GM21390 (cell line): ENCODE measurements at regions not wholly inside any gene's neighbourhood (a gene's known extent, or its start where the extent isn't known, plus 50 kb on each side); places are given as distances from the start of the nearest gene placed in this dataset.

Source experiments
- ATAC-seq: cut with Tn5 transposase; IDR thresholded peaks from one replicate; pipeline ENCODE4 v1.9.1; 2021; ENCODE audit not compliant: unreplicated experiment

- no peak for ATAC-seq
These were observed 163.6 kb upstream of the HS3ST1 start for GRCh38 chr4:11592276-11592675.

- ATAC-seq, result no peak
These were observed 161.4 kb upstream of the HS3ST1 start for GRCh38 chr4:11590132-11590531.

- ATAC-seq, result no peak
These were observed 161.0 kb upstream of the HS3ST1 start for GRCh38 chr4:11589676-11590075.

GRCh38 chr4:11587797-11588196 lies 159.1 kb upstream of the HS3ST1 start:
- no peak for ATAC-seq

GRCh38 chr4:11585506-11585905 lies 156.8 kb upstream of the HS3ST1 start:
- ATAC-seq, result no peak

- no peak for ATAC-seq
These were observed 139.8 kb upstream of the HS3ST1 start for GRCh38 chr4:11568511-11568910.

GRCh38 chr4:11566444-11567022 lies 137.8 kb upstream of the HS3ST1 start:
- peak; percentile 72 for ATAC-seq

- no peak for ATAC-seq
These were observed 137.2 kb upstream of the HS3ST1 start for GRCh38 chr4:11565899-11566298.

GRCh38 chr4:11565213-11565612 lies 136.5 kb upstream of the HS3ST1 start:
- no peak for ATAC-seq

- ATAC-seq, result no peak
These were observed 135.3 kb upstream of the HS3ST1 start for GRCh38 chr4:11564021-11564420.

GRCh38 chr4:11549525-11549924 lies 120.8 kb upstream of the HS3ST1 start:
- no peak for ATAC-seq

GRCh38 chr4:11548597-11549082 lies 119.9 kb upstream of the HS3ST1 start:
- ATAC-seq, result peak; percentile 97

- ATAC-seq, result no peak
These were observed 117.9 kb upstream of the HS3ST1 start for GRCh38 chr4:11546391-11547175.

GRCh38 chr4:11545651-11546050 lies 117.0 kb upstream of the HS3ST1 start:
- ATAC-seq, result no peak

- no peak for ATAC-seq
These were observed 115.5 kb upstream of the HS3ST1 start for GRCh38 chr4:11544211-11544610.

GRCh38 chr4:11543706-11544105 lies 115.0 kb upstream of the HS3ST1 start:
- ATAC-seq, result no peak

GRCh38 chr4:11542952-11543351 lies 114.3 kb upstream of the HS3ST1 start:
- ATAC-seq, result no peak

GRCh38 chr4:11537846-11538245 lies 109.2 kb upstream of the HS3ST1 start:
- no peak for ATAC-seq

GRCh38 chr4:11535333-11535732 lies 106.6 kb upstream of the HS3ST1 start:
- ATAC-seq, result no peak

- ATAC-seq, result no peak
These were observed 106.1 kb upstream of the HS3ST1 start for GRCh38 chr4:11534623-11535302.

- no peak for ATAC-seq
These were observed 103.4 kb upstream of the HS3ST1 start for GRCh38 chr4:11532138-11532537.

- no peak for ATAC-seq
These were observed 101.0 kb upstream of the HS3ST1 start for GRCh38 chr4:11529625-11530201.
